Neural crest cell (in vitro differentiated cells): ENCODE measurements at regions not wholly inside any gene's neighbourhood (a gene's known extent, or its start where the extent isn't known, plus 50 kb on each side); places are given as distances from the start of the nearest gene placed in this dataset.
"Not testable (repeated sequence)": the region's sequence is repeated elsewhere in the genome, so short reads cannot be mapped to it uniquely, and the experiment has no call there.

Source experiments
- DNase-seq: peaks from one replicate; pipeline ENCODE4 v3.0.0; 2021; ENCODE audit warnings: low read depth, mixed read lengths, low spot score
- H3K27ac Mint-ChIP-seq: one replicate; pipeline ENCODE4 v1.8.0; 2021; ENCODE audit warnings: mild to moderate bottlenecking, mixed read lengths; ENCODE audit not compliant: unreplicated experiment
- H3K27me3 Mint-ChIP-seq: 2 replicates; pipeline ENCODE4 v1.8.0; 2021; ENCODE audit warnings: low read depth, mild to moderate bottlenecking, mixed read lengths
- H3K36me3 Mint-ChIP-seq: 2 replicates; pipeline ENCODE4 v1.8.0; 2021; ENCODE audit warnings: low read depth, mild to moderate bottlenecking, mixed read lengths
- H3K4me1 Mint-ChIP-seq: 2 replicates; pipeline ENCODE4 v1.8.0; 2021; ENCODE audit warnings: mixed read lengths
- H3K4me3 Mint-ChIP-seq: one replicate; pipeline ENCODE4 v1.8.0; 2021; ENCODE audit warnings: mild to moderate bottlenecking, mixed read lengths
- H3K9me3 Mint-ChIP-seq: 2 replicates; pipeline ENCODE4 v1.8.0; 2021; ENCODE audit warnings: mixed read lengths
- CTCF ChIP-seq: fragments of 200-600 bp; sonication (generic); conservative IDR thresholded peaks from 2 replicates; pipeline ENCODE4 v1.5.0; 2021; ENCODE audit warnings: antibody characterized with exemption, mild to moderate bottlenecking

- not testable (repeated sequence) for H3K27ac Mint-ChIP-seq, H3K4me3 Mint-ChIP-seq, H3K4me1 Mint-ChIP-seq, DNase-seq, H3K27me3 Mint-ChIP-seq
- Mint-ChIP-seq H3K9me3 (peaks cover 36% of the 10 kb centered on the region), H3K36me3 (peaks cover 42% of the 10 kb centered on the region)
These were observed 3905.2 kb upstream of the OR11H1 start for GRCh38 chr22:11622774-11623173.

- not testable (repeated sequence) for H3K27me3 Mint-ChIP-seq, H3K27ac Mint-ChIP-seq, H3K4me3 Mint-ChIP-seq, DNase-seq, H3K4me1 Mint-ChIP-seq
- peaks cover 32% of the 10 kb centered on the region for H3K36me3 Mint-ChIP-seq
- H3K9me3 Mint-ChIP-seq, result peaks cover 22% of the 10 kb centered on the region
These were observed 3902.1 kb upstream of the OR11H1 start for GRCh38 chr22:11625711-11626421.

- no peak for TF ChIP-seq CTCF
- Mint-ChIP-seq H3K36me3 (peaks cover 33% of the 10 kb centered on the region), H3K27me3 (no peaks in the 10 kb centered on the region), H3K27ac (no peak overlapping the region), H3K4me3 (no peak overlapping the region), H3K9me3 (peaks cover 22% of the 10 kb centered on the region), H3K4me1 (no peaks in the 10 kb centered on the region)
- no peak for DNase-seq
These were observed 3901.6 kb upstream of the OR11H1 start for GRCh38 chr22:11626422-11626773.

GRCh38 chr22:11627036-11627435 lies 3901.0 kb upstream of the OR11H1 start:
- not testable (repeated sequence) for H3K4me1 Mint-ChIP-seq, DNase-seq, H3K4me3 Mint-ChIP-seq, H3K27me3 Mint-ChIP-seq, H3K27ac Mint-ChIP-seq
- Mint-ChIP-seq H3K9me3 (peaks cover 22% of the 10 kb centered on the region), H3K36me3 (peaks cover 33% of the 10 kb centered on the region)

GRCh38 chr22:11627436-11627797 lies 3900.6 kb upstream of the OR11H1 start:
- Mint-ChIP-seq H3K27me3 (no peaks in the 10 kb centered on the region), H3K9me3 (peaks cover 19% of the 10 kb centered on the region), H3K4me1 (no peaks in the 10 kb centered on the region), H3K4me3 (no peak overlapping the region), H3K27ac (no peak overlapping the region), H3K36me3 (peaks cover 30% of the 10 kb centered on the region)
- DNase-seq, result no peak
- TF ChIP-seq CTCF, result no peak

- Mint-ChIP-seq H3K27me3 (no peaks in the 10 kb centered on the region), H3K27ac (no peak overlapping the region), H3K36me3 (peaks cover 28% of the 10 kb centered on the region), H3K4me3 (no peak overlapping the region), H3K9me3 (peaks cover 18% of the 10 kb centered on the region), H3K4me1 (no peaks in the 10 kb centered on the region)
- TF ChIP-seq CTCF, result no peak
- DNase-seq, result no peak
These were observed 3900.0 kb upstream of the OR11H1 start for GRCh38 chr22:11627798-11628650.
